LoVo (cell line): ENCODE measurements at regions not wholly inside any gene's neighbourhood (a gene's known extent, or its start where the extent isn't known, plus 50 kb on each side); places are given as distances from the start of the nearest gene placed in this dataset.
"Not testable (repeated sequence)": the region's sequence is repeated elsewhere in the genome, so short reads cannot be mapped to it uniquely, and the experiment has no call there.

ENCODE experiments used
- DNase-seq: peaks from one replicate; pipeline ENCODE4 v3.0.0-alpha.2; 2016; ENCODE audit warnings: low spot score

DNA sequence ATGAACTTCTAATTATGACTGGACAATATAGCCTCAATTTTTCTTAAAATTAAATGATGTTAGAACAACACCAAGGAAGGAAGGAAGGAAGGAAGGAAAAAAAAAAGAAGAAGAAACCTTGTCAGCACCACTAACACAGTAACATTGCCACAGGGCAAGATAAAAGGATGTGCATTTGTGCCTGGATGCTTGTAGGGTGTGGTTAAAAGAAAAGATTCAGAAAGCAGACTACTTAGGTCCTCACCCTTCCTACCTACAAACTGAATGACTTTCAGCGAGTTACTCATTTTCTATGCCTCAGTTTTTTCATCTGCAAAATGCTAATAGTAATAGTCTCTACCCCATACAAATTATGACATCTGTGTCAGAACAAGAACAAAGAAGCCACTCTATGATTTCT is 778.3 kb downstream of the MCTP2 start:
- DNase-seq = no peak

GRCh38 chr15:95013381-95013780 is 782.0 kb downstream of the MCTP2 start:
- DNase-seq = no peak

DNA sequence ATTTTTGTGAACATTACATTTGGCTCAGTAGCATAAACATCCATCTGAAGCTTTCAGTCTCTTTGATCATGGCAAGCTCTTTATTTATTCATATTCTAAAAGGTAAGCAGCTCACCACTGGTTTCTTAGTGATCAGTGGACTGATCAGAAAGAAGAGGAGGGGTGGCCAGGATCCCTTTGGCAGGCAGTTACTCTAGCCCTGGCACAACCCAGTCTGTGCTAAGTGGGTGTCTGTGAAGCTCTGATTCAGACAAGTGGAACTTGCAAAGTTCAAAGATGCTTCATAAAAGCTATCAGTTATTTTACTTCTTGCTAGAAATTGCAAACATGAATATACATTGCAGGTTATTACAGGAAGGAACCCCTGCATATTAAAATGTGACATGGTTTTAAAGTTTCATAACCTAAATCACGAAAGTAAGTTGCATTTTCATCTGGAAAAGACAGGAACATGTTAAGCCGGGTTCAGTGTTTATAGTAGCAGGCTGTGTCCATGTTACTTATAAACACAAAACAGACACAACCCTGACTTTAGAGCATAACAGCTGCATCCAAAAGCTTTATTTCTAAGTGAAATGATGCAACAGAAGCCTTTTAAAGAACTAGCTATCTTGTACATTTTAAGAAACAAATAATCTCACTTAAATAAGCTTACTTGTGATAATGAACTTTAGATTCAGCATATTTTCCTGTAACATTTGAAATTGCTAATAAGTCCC is 785.3 kb downstream of the MCTP2 start:
- DNase-seq = no peak

DNA sequence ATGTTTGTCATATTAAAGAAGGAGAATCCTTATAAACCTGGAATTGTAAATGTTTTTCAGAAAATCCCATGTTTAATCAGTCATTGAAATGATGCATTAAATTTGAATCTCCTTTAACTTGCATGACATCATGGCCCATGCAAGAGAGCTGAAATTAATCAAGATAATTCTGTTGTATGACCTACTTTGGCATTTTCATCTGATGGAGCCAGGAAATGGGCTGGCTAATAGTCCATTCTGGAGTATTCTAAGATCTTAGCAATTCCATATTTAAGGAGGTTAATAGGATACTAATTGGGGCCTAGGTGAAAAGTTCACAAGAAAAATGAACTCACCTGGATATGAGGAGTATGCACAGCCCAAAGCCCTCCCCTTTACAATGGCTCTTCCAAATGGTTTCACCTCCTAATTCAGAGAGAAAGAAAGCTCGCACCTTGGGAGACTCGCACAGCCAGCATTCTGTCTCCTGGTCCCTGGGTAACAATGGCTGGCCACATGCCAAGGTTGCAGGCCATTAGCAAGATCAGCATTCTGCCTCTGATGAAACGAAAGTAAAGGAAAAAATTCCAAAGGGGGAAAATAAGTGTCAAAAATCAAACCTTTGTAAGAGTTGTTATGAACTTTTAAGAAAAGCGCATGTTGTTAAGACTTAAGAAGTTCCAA is 786.4 kb downstream of the MCTP2 start:
- peak; percentile 23 for DNase-seq

DNA sequence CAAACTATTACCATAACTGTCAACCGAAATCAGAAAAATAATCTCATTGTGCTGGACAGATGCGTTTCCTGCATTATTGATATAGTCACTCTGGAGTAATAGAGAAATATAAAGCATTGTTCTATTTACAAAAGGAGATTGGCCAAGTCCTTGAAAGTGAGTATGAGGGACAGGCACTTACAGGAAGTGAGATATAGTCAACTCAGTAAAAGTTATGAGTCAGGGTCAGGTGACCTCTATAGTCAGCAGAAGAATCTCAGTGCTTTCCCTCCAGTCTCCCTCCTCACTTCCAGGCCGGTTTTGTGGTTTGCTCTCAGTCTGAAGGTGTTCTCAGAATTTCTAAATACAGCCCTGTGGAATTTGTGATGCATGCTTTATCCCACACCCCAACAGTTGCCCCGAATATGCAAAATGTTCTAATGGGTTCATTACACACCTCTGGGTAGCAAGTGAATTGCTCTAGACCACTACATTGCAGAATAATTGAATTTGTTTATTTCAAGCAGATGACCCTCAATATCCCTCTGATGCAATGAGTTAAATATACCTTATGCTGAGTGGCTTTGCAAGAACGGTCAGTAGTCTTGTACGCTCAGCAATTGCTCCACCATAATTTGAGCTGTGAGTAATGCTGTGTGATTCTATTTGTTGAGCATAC is 787.7 kb downstream of the MCTP2 start:
- peak; percentile 27 for DNase-seq

DNA sequence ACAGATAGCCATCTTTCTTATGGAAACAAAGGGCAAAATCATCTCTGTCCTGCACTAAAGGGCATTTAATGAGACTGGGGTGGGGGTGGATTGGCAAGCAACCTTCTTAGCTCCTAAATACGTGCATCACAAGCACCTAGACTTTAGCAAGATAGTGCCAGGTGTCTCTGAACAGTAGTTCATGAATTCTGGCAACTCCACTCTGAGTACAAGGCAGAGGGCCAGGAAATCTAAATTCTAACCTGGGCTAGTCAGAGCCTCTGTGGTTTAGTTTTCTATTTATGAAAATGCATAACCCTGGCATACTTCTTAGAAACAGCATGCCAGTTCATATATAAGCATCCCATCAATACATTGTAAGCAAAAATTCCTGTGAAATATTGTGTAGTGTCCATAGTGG is 788.5 kb downstream of the MCTP2 start:
- DNase-seq = no peak

GRCh38 chr15:95021816-95022215 is 790.5 kb downstream of the MCTP2 start:
- no peak for DNase-seq

- peak; percentile 8 for DNase-seq
Observed at GRCh38 chr15:95024351-95024750, 793.0 kb downstream of the MCTP2 start.

GRCh38 chr15:95025924-95026728 is 794.8 kb downstream of the MCTP2 start:
- peak; percentile 39 for DNase-seq

DNA sequence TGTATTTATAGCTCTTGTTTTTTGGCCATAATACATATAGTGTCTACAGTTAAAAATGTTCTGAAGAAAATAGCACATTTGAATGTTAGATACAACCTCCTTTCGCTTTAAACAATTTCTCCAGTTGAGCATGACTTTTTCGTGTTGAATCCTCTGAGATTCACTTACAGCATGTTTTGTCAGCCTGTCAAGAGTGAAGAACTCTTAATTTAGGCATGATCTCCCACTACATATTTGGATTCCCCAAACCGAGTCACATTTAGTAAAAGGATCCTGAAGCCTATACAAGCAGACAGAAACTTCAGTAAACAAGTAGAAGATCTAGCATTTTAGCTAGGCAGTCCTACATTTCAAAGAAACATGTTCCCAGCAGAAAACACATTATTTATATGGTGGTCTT is 796.6 kb downstream of the MCTP2 start:
- DNase-seq = no peak

- DNase-seq = no peak
Observed at GRCh38 chr15:95032156-95032555, 800.8 kb downstream of the MCTP2 start.

DNA sequence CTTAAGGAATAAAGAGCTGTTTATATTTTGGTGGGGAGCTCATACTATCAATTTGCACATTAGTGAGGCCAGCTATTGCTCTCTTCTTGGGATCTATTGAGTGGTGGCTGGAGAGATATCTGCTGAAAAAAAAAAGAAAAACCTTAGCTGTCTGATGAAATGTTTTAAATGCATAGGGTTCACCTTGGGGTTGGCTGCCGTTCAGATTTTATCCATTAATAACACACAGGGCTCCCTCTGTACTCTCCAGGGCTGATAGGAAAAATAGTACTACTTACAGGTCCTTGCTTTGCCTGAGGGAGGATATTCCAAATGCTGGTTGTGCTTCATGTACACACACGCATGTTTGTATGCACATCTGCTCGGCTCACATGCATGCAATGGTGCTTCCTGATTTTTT is 803.7 kb downstream of the MCTP2 start:
- no peak for DNase-seq

- DNase-seq = no peak
Observed at GRCh38 chr15:95041297-95041696, 809.9 kb downstream of the MCTP2 start.

GRCh38 chr15:95043236-95043932 is 812.0 kb downstream of the MCTP2 start:
- DNase-seq = not testable (repeated sequence)

GRCh38 chr15:95043933-95044313 is 812.6 kb downstream of the MCTP2 start:
- no peak for DNase-seq

DNA sequence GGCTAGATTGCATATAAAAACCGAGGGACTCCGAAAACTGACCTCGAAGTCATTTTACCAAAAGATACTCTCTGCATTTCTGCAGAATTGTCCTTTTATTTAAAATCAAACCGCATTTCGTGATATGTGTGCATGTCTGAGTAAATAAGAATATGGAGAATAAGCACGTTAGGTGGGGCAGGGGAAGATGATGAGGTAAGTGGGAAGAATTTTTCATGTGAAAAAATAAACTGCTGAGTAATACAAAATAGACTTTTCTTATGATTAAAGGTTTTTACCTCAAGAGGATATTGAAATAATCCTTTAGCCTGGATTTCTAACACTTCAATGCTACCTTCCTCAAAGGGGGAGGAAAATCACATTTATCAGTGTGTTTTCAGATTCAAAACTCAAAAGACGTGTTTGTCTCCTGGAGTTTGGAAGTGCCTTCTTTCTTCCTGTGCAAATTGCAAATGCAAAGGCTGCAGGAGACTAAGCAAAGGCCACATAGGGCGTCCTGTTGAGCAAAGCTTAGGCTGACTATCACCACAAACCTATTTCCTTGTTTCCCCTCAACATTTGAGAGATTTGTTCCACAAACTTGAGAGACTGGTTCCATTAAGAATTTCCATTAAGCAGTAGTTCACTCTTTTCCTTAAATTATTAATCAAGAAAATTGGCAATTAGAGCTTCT is 813.5 kb downstream of the MCTP2 start:
- DNase-seq = no peak

GRCh38 chr15:95051861-95052260 is 820.5 kb downstream of the MCTP2 start:
- DNase-seq = no peak

GRCh38 chr15:95059346-95059905 is 828.1 kb downstream of the MCTP2 start:
- no peak for DNase-seq

DNA sequence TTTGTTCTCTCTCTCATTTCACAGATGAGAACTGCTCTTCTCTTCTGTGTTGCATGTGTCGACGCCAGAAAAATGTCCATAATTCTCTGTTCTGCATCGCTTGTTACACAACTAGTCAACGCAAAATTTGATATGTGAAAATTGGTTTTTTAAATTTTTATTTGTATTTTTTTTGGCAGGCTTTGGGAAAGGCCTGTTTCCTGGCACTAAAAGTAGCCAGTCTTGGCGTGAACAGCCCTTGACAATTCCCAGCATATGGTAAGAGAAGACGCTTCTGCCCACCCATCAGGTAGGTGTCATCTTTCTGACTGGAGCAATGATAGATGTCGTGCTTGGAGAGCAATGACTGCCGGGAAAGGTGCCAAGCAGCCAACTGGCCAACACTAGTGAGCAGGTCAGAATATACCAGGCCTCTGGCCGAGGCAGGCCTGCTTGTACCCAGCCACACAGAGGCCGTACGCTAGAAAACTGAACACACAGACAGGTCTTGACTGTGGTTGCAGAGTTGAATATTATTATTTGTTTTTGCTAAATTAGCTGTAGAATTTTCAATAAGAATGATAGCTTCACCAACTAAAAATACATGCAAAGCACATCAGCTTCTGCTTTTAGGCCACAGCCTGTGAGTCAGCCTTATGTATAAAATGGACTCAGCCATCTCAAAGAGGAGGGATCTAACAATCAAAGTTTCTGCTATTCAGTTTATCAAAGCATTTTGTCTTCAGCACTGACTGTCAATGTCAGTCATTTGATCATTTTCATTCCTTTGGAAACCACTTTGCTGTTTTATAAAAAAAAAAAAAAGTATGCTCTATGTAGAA is 837.5 kb downstream of the MCTP2 start:
- DNase-seq = no peak
